ENCODE measurements at regions not wholly inside any gene's neighbourhood (a gene's known extent, or its start where the extent isn't known, plus 50 kb on each side); places are given as distances from the start of the nearest gene placed in this dataset.
"Not testable (repeated sequence)": the region's sequence is repeated elsewhere in the genome, so short reads cannot be mapped to it uniquely, and the experiment has no call there.

DNA sequence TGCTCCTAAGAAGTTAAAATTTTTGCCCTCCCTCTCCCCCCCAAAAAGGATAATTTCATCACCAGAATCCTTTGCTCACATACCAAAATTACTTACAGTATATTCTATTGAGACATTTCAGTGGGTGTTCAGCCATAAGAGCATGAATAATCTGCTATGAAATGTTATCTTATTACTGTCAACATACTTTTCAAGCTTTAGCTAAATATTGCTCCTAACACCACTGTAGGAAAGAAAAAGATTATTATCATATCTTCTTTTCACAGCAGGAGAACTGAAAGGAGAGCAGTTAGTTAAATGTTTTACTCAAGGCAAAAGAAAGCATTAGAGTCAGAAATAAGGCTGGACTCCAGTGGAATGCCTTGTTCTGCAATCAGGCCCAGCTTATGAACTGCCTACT is 231.0 kb upstream of the GYPA start:
- DNase-seq (ENCODE audit: low spot score): no peak

DNA sequence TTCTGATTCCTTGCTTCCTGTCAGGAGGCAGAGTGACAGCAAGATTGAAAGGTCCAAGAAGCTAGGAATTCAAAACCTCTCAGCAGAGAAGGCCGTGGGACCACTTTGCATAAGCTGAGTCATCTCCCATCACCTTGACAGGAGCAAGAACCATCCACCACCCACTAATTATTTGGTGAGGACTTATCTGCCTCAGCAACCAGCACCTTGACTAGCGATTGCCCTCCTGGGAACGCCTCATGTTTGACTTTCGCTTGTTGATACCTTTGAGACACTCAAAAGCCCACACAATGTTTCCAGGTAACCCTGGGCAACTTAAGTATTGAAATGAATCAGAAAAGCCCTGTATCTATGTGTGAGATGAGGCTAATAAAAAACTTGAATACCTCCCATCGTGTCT is 233.5 kb upstream of the GYPA start:
- no peak for DNase-seq (ENCODE audit: low spot score)

DNA sequence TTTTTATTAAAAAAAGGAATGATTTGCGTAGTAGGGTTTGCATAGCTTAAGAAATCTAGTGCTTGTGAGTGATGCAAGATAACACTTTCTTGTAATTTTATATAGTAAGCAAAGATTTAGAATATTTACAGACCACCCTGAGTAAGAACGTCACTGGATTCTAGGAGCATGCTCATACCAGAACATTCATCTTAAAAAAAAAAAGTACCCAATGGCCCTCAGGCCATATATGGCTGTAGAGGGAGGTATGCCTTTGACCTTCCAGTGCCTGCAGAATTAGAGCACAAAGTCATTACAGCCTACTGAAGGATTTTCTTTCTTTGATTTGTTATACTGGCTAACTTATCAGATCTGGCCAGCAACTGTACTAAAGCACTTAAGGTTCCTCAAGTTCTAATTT is 236.3 kb upstream of the GYPA start:
- DNase-seq (ENCODE audit: low spot score): no peak

DNA sequence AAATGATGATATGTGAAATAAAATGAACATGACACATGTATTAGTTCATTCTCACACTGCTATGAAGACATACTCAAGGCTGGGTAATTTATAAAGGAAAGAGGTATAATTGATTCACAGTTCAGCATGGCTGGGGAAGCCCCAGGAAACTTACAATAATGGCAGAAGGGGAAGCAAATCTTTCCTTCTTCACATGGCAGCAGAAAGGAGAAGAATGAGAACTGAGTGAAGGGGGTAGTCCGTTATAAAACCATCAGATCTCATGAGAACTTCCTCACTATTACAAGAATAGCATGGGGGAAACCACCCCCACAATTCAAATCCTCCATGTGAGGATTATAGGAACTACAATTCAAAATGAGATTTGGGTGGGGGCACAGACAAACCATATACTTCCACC is 243.9 kb upstream of the GYPA start:
- DNase-seq (ENCODE audit: low spot score): no peak

DNA sequence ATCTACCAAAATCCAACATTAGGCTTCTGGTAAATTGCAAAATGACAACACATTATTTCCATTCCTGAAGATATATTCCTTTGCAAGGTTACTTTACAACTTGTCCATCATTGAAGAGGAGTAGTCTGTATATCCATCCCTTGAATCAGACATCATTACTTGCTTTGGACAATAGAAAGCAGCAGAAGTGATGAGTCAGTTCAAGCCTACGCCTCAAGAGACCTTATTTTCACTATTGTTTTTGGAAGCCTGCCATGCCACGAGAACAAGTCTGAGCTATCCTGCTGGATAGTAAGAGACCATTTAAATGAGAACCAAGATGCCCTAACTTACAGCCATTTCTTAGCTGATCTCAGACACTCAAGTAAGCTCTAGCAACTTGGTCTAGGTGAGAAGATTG is 246.0 kb upstream of the HHIP start:
- DNase-seq (ENCODE audit: low spot score): peak; percentile 13

DNA sequence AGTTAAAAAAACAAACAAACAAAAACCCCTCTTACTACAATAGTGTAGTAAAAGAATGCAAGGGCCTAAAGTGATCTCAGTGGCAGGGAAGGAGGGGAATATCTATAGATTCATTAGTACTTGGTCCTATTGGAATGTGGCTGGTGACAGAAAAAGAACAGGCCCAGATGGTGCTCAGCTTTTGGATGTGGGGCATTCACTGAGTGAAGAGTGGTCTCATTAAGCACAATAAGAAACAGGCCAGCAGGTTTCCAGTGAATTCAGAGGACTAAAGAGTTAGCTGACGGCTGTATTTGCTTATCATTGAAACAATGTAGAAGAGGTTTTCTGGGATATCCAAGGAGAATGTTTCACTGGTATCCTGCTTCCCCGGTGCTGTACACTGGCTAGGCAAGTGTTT is 243.8 kb upstream of the HHIP start:
- no peak for DNase-seq (ENCODE audit: low spot score)

DNA sequence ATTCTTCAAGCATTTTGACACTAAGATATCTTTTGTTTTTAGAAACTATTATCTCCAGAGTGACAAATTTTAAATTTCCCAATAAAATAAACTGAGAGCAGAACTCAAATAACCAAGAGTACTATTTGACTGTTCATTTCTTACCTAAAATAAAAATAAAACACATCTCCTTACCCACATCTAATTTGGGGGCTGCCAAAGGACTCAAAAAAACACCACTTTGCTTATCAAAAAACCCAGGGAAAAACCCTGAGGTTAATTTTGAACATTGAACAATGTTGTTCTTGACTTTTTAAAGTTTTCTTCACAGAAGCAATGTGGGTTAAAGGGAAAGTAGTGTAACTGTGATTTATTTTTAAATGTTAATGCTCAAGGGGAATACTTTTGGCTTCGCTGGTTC is 243.0 kb upstream of the HHIP start:
- no peak for DNase-seq (ENCODE audit: low spot score)

DNA sequence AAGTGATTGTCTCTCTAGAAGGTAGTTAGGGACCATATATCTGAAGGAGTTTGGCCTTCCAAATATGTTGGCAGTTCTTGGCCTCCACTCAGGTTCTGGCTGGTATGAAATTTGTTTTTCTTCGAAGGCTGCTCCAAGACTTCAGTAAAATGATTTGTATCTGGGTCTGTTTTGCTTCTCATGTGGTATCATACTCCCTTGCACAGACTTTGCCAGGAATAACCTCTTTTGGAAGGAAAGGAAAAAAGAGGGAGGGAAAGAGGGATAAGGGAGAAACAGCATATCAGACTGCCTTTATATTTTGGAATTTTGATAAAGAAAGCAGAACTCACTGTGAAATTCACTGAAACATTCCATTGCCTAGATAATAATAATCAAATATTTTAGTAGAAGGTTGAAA is 242.1 kb upstream of the HHIP start:
- DNase-seq (ENCODE audit: low spot score): no peak

DNA sequence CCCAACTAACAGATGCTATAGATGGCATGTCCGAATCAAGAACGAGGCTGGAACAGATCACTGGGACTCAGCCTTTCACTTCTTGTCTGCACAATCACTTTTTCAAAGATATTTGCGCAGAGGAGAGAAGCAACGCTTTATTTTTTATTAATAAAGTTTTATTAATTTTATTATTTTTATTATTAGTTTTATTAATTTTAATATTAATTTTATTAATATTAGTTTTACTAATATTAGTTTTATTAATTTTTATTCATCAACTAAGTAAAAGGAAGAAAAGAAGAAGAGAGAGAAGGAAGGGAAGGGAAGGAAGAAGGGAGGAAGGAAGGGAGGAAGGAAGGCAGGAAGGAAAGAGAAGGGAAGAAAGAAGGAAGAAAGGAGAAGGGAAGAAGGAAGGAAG is 236.4 kb upstream of the HHIP start:
- DNase-seq (ENCODE audit: low spot score): no peak

DNA sequence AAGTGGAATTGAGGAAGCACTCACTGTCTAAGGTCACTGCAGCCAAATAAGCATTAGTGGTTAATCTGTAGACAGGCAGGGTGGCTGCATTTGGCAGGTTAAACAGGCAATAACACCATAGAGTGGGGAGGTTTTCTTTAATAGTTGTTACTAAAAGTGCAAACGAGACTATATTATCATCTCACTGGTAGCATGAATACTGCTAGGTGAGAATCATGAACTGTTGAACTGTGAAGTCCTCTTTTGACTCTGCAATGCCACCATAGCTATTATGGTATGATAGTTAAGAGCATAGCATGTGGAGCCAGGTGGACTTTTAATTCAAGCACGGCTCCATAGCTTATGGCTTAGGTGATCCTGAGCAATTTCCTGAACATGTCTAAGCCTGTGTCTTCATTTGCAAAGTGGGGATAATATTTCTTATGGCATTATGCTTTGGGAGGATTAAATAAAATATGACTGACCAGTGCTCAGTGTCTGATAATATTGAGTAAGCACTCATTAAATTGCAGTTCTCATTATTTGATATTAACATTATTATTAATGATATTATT is 235.6 kb upstream of the HHIP start:
- DNase-seq (ENCODE audit: low spot score): no peak

DNA sequence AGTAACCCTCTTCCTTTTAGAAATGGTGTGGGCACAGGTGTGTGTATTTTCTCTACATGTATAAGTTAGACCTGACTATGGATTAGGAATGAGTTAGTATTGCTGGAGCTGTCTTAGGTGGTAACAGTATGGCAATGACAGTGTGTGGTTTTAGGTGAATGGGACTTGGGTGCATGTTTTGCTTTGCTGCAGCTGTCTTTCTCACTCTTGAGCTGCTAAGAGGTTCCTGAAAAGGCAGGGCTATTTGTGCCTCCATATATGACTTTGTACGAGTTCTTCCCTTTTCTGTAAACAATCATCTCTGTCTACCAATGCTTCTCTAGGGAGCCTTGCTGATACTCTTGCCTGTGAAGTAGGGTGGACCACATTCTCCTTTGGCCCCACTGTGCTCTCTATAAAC is 234.8 kb upstream of the HHIP start:
- no peak for DNase-seq (ENCODE audit: low spot score)

DNA sequence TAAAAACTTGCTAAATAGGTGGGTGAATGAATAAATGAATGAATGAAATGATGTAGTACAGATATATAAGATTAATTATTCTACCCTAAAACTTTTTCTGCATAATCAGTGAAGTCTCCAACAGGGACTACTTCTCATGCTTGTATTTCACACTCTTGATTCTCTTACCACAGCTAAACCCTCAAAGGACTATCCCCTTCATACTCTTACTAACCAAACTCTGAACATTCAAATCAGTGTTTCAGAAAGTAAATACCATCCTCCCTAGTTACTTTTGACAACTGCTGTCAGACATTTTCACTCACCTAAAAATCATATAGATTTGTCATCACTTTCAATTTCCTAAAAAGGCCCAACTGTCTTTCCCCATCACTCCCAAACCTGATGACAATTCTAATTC is 234.3 kb upstream of the HHIP start:
- DNase-seq (ENCODE audit: low spot score): no peak

DNA sequence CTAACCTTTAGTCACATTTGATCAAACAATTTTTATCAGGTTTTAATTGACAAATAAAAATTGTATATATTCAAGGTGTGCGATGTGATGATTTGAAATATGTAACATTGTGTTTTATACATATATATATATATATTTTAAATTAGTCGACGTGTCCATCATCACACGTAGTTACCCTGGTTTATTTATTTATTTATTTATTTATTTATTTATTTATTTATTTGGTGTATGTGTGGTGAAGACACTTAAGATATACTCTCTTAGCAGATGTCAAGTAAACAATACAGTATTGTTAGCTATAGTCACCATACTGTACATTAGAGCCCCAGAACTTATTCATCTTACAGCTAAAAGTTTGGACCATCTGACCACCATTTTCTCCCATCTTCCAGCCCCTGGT is 224.9 kb upstream of the HHIP start:
- no peak for DNase-seq (ENCODE audit: low spot score)

DNA sequence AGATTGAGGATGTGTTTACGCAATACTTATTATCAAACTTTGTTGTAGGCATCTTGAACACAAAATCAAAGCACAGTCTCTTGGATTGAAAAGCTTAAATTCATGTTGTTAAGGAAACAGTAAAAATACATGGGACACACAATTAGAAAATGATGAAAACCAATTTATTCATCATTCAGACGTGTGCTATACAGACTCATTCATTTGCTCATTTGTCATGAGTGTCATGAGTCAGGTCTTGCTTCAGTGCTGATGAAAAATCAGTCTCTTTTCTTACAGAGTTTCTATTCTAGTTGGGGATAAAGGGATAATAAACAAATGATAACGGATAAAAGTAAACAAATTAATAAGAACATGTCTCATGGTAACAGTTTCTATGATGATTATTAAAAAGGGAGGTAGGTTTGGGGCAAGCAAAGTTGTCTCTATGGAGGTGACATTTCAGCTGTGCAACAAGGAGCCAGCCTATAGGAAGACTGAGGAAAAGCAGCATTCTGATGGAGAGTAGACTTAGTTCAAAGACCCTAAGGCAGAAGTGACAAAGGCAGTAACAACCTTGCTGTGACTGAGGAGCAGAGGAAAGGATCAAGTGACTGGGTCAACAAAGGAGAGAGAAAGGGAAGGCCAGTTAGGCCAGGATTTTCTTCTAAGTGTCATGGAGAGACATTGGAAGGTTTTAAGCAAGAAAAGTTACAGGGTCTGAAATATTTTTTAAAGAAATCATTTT is 224.0 kb upstream of the HHIP start:
- DNase-seq (ENCODE audit: low spot score): no peak

DNA sequence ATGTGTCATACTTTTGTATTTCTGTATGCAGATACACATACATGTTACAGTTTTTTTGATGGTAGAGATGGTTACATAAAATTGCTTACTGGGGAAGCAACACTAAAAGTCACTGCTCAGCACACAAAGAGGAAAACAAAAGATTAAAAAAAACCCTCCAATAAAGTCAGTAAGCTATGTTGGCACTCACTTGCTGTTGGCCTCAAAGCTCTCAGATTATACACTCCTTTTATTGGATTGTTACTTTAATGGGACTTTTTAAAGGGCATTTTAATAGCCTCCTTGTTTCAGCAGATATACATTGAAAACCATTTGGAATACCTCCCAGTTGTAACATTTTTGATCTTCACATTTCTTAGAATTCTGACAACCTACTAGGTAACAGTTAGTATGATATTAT is 222.0 kb upstream of the HHIP start:
- no peak for DNase-seq (ENCODE audit: low spot score)

DNA sequence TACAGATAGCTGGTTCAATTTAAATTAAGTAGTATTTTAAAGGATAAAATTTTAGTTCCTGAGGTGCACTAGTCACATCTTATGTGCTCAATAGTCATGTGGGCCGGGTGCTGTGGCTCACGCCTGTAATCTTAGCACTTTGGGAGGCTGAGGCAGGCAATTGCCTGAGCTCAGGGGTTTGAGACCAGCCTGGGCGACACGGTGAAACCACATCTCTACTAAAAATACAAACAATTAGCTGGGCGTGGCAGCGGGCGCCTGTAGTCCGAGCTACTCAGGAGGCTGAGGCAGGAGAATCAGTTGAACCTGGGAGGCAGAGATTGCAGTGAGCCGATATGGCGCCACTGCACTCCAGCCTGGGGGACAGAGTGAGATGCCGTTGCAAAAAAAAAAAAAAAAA is 219.9 kb upstream of the HHIP start:
- DNase-seq (ENCODE audit: low spot score): not testable (repeated sequence)

DNA sequence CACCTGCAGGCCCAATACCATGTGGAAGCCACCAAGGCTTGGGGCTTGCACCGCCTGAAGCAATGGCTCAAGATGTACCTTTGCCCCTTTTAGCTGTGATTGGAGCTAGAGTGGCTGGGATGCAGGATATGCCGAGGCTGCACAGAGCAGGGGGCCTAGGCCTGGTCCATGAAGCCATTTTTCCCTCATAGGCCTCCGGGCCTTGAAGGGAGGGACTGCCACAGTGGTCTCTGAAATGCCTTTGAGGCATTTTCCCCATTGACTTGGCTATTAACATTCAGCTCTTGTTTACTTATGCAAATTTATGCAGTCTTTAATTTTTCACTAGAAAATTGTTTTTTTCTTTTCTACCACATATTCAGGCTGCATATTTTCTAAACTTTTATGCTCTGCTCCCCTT is 203.2 kb upstream of the HHIP start:
- DNase-seq (ENCODE audit: low spot score): no peak

DNA sequence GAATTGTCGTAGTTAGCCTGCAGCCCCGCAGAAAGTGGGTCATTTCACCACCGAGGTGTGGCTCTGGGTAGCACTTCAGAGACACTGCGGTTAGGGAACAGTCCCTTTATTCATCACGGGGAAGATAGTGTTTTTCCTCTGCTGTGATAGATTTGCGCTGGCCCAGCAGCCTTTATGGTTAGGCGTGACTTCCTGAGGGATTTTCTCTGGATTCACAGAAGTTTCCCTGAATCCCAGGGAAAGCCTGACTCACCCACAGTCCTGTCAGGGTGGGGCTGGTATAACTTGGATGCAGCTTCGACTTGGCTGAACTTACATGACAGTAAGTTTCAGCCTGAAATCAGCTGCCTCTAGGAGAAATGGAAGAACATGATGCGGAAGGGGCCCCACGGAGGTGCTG is 196.3 kb upstream of the HHIP start:
- peak; percentile 16 for DNase-seq (ENCODE audit: low spot score)

DNA sequence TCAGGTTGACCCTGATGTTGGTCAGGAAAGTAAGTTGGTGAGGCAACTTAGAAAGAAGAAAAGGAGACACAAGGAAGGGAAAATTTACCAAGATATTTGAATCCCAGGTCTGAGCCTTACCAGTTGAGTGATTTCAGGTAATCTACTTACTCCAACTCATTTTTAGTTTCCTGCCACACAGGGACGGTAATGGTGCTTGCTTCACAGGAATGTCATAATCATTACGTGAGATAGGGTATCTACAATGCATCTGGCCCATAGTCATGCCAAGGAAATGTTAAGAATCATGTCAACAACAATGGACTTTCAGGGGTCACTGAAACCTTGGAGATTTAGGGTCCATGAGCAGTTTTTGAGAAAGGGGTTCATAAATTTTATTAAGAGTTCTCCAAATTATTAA is 195.4 kb upstream of the HHIP start:
- DNase-seq (ENCODE audit: low spot score): no peak

DNA sequence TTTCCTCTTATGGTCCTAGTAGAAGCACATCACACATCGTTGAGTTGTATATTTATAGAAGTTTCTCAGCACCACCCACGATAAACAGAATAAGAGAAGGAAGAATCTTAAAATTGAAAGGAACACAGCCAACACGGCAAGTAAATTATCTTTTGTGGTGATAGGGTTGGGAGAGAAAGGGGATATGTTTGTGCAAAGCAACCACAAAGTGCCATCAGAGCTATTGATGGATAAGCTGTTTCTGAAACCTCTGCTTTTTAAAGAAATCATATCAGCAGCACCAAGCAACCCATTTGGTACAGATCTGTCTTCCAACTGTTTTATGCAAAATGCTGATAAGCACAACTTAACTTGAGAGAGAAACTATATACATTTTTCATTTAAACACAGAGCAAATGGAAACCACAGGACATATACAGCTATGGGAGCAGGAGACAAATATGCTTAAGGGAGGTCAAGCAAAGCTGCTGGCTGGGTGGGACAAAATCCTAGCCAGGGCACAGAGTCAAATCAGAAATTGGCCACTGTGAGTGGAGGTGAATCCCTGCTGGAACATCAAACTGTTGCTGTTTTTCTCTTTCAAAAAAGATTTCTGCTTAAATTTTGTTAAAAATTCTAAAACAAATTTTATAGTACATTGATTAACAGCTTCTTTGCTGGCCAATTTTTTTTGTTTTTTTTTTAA is 194.0 kb upstream of the HHIP start:
- no peak for DNase-seq (ENCODE audit: low spot score)

DNA sequence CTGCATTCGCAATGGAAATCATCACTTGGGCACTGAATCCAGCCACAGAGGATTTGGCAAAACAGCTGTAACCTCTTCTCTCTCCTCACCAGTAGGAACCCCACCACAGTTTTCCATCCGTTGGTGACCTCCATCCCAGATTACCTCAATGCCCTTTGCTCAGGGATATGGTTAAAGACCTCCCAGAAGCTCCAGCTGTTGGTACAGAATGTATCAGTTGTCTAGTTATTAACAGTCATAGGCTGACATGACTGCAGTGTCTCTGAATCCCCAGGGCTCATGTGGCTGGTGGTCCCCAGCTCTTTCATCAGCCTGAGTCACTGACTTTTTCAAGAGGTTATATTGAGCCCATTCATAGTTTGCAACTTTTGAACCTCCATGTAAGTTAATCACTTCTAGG is 189.8 kb upstream of the HHIP start:
- no peak for DNase-seq (ENCODE audit: low spot score)

DNA sequence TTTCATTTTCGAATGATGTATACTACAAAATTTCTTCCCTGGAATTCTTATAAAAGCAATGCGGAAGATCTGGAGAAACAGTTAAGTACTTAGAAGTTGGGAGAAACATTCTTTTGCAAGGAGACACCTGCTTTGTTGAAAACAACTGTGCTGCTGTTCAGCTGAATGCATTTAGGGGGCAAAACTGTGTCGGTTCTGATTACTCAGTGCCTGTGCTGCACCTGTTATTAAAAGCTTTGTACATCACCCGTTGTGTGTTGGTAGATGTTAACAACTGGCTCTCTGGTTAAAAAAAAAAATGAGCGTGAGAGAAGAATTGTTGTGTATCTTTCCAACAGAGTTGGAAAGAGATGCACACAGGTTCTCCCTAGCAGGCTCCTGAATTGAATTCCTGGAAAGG is 184.1 kb upstream of the HHIP start:
- no peak for DNase-seq (ENCODE audit: low spot score)

DNA sequence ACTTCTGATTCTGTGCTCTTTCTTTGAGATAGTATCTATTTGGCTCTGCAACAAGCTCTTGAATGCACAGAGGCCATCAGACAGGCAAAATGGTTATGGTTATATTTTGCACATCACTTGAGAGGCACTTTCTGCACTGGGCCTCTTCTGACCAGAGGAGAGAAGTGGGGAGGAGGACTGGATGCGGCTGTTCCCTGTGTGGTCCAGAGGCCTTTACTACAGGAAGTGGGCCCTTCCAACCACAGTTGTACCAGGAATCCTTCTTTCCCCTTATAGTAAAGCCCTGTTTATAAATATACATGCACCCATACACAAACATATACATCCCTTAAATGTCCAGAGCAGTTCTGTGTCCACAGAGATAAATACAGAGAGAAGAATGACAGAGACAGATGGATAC is 182.7 kb upstream of the HHIP start:
- no peak for DNase-seq (ENCODE audit: low spot score)

DNA sequence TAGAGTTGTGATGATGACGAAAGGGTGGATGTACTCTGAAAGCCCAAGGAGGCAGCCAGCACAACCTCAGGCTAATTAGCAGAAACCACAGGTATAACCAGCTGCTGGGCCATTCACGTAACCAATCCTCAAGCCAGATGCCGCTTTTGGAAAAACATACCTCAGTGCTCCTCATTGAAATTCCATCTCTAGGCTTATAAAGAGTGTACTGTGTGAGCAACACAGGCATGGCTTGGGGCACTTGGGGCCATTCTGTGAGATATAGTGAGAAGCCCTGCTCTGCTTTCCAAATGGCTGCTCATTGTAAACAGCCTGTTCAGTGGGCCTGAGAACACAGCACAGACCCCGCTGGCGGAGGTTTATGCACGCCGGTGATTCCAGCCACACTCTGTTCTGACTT is 182.1 kb upstream of the HHIP start:
- no peak for DNase-seq (ENCODE audit: low spot score)
